Liver (tissue), 8 donors: ENCODE measurements at regions not wholly inside any gene's neighbourhood (a gene's known extent, or its start where the extent isn't known, plus 50 kb on each side); places are given as distances from the start of the nearest gene placed in this dataset.

ENCODE experiments used
- DNase-seq: peaks from one replicate; pipeline ENCODE4 v3.0.0-alpha.2; 2017; ENCODE audit warnings: low spot score
- H3K27ac ChIP-seq, 2 donors: one replicate each; pipeline ENCODE4 v1.7.0; 2013; ENCODE audit warnings: inconsistent platforms in 2 of 2, low read length in 2 of 2, control low read depth in 1 of 2, low read depth in 1 of 2, mild to moderate bottlenecking in 1 of 2
- H3K27me3 ChIP-seq, 4 donors: one replicate each; pipeline versions ENCODE4 v1.6.1 to v1.7.0; 2013; ENCODE audit warnings: low read length in 3 of 4, inconsistent platforms in 1 of 4, mild to moderate bottlenecking in 1 of 4, moderate library complexity in 1 of 4; ENCODE audit not compliant: control insufficient read depth in 4 of 4, insufficient read depth in 4 of 4
- H3K36me3 ChIP-seq, 4 donors: one replicate each; pipeline versions ENCODE4 v1.6.1 to v1.7.0; 2013; ENCODE audit warnings: low read length in 3 of 4, mild to moderate bottlenecking in 3 of 4, low read depth in 1 of 4, moderate library complexity in 1 of 4; ENCODE audit not compliant: control insufficient read depth in 4 of 4, insufficient read depth in 3 of 4
- H3K4me1 ChIP-seq, 4 donors: one replicate each; pipeline versions ENCODE4 v1.6.1 to v1.7.0; 2013; ENCODE audit warnings: low read length in 3 of 4, mild to moderate bottlenecking in 3 of 4, moderate library complexity in 1 of 4; ENCODE audit not compliant: control insufficient read depth in 4 of 4, insufficient read depth in 4 of 4
- H3K4me3 ChIP-seq, 3 donors: one replicate each; pipeline versions ENCODE4 v1.6.1 to v1.7.0; 2013; ENCODE audit warnings: low read length in 3 of 3, control low read depth in 1 of 3, low read depth in 1 of 3, mild to moderate bottlenecking in 1 of 3
- H3K9ac ChIP-seq, 2 donors: one replicate each; pipeline ENCODE4 v1.7.0; 2013; ENCODE audit warnings: low read length in 2 of 2, mild to moderate bottlenecking in 2 of 2, moderate library complexity in 2 of 2, control low read depth in 1 of 2, low read depth in 1 of 2
- H3K9me3 ChIP-seq, 4 donors: one replicate each; pipeline versions ENCODE4 v1.6.1 to v1.7.0; 2013; ENCODE audit warnings: low read length in 3 of 4; ENCODE audit not compliant: control insufficient read depth in 4 of 4
- ATF3 ChIP-seq: IDR thresholded peaks from 2 replicates; pipeline ENCODE4 v1.6.1; 2016; ENCODE audit warnings: antibody characterized with exemption
- CTCF ChIP-seq: fragments of 150-350 bp; IDR thresholded peaks from 2 replicates; pipeline ENCODE4 v1.5.1; 2017; ENCODE audit warnings: improper control_type of control experiment, low read depth, low read length; ENCODE audit not compliant: missing input control
- FOXA1 ChIP-seq: IDR thresholded peaks from 2 replicates; pipeline ENCODE4 v1.6.1; 2016; ENCODE audit warnings: antibody characterized with exemption
- FOXA2 ChIP-seq: IDR thresholded peaks from 2 replicates; pipeline ENCODE4 v1.6.1; 2016; ENCODE audit warnings: antibody characterized with exemption
- GABPA ChIP-seq, 2 donors: IDR thresholded peaks in 1 of 2; conservative IDR thresholded peaks in 1 of 2; 2 replicates each; pipeline ENCODE4 v1.6.1; 2016; ENCODE audit warnings: antibody characterized with exemption in 2 of 2, mild to moderate bottlenecking in 1 of 2, moderate library complexity in 1 of 2
- HNF4A ChIP-seq, 2 donors: conservative IDR thresholded peaks; 2 replicates each; pipeline ENCODE4 v1.6.1; 2016; ENCODE audit warnings: antibody characterized with exemption in 2 of 2, mild to moderate bottlenecking in 2 of 2
- HNF4G ChIP-seq: IDR thresholded peaks from 2 replicates; pipeline ENCODE4 v1.6.1; 2016; ENCODE audit warnings: antibody characterized with exemption
- JUND ChIP-seq, 2 donors: IDR thresholded peaks; 2 replicates each; pipeline ENCODE4 v1.6.1; 2016; ENCODE audit warnings: antibody characterized with exemption in 2 of 2
- NR2F2 ChIP-seq: IDR thresholded peaks from 2 replicates; pipeline ENCODE4 v1.6.1; 2016; ENCODE audit warnings: antibody characterized with exemption
- RAD21 ChIP-seq, 2 donors: IDR thresholded peaks; 2 replicates each; pipeline ENCODE4 v1.6.1; 2016; ENCODE audit warnings: antibody characterized with exemption in 2 of 2, mild to moderate bottlenecking in 2 of 2
- REST ChIP-seq: IDR thresholded peaks from 2 replicates; pipeline ENCODE4 v1.6.1; 2016; ENCODE audit warnings: antibody characterized with exemption, mild to moderate bottlenecking
- RXRA ChIP-seq, 2 donors: IDR thresholded peaks; 2 replicates each; pipeline ENCODE4 v1.6.1; 2017 to 2018; ENCODE audit warnings: antibody characterized with exemption in 2 of 2, mild to moderate bottlenecking in 1 of 2
- SP1 ChIP-seq: IDR thresholded peaks from 2 replicates; pipeline ENCODE4 v1.6.1; 2018; ENCODE audit warnings: antibody characterized with exemption, mild to moderate bottlenecking
- TAF1 ChIP-seq: conservative IDR thresholded peaks from 2 replicates; pipeline ENCODE4 v1.6.1; 2016; ENCODE audit warnings: antibody characterized with exemption, mild to moderate bottlenecking
- YY1 ChIP-seq: IDR thresholded peaks from 2 replicates; pipeline ENCODE4 v1.6.1; 2016; ENCODE audit warnings: antibody characterized with exemption, mild to moderate bottlenecking
- ZBTB33 ChIP-seq: IDR thresholded peaks from 2 replicates; pipeline ENCODE4 v1.6.1; 2016; ENCODE audit warnings: antibody characterized with exemption
- WGBS: extraction: QIAGEN DNeasy Blood & Tissue Kit; methylation state at CpG from one replicate; pipeline ENCODE4 v1.1.7; 2013; 5-methylcytosine and 5-hydroxymethylcytosine counted together
- donor health status: healthy.
- donor health status: healthy.
- donor health status: healthy.
- donor health status: healthy.
- donor health status: healthy.

- DNase-seq = no peak
- TF ChIP-seq RAD21 (IDR thresholded peaks at IDR 0.05) (no peak), RXRA (IDR thresholded peaks at IDR 0.05) (no peak), ATF3 (no peak), REST (no peak), JUND (IDR thresholded peaks at IDR 0.05) (no peak), NR2F2 (no peak), GABPA (IDR thresholded peaks at IDR 0.05 in 1 of 2, conservative IDR thresholded peaks at IDR 0.05 in 1 of 2) (no peak), CTCF (no peak), YY1 (no peak), HNF4G (no peak), FOXA2 (no peak), FOXA1 (no peak)
- WGBS = 82% methylated on average over 1 of the region's 1 CpG
- Histone ChIP-seq H3K4me1 (peaks cover 0 to 5% (median 3%) of the 10 kb centered on the region in 4 donors), H3K9me3 (peaks cover 0 to 7% (median 5%) of the 10 kb centered on the region in 4 donors), H3K4me3 (no peak overlapping the region), H3K27ac (no peak overlapping the region), H3K9ac (no peak overlapping the region), H3K36me3 (no peaks in the 10 kb centered on the region), H3K27me3 (no peaks in the 10 kb centered on the region)
Observed at GRCh38 chr13:50213526-50213925, 198.3 kb downstream of the KCNRG start.

- Histone ChIP-seq H3K4me1 (peaks cover 0 to 2% (median 0%) of the 10 kb centered on the region in 4 donors), H3K9ac (no peak overlapping the region), H3K9me3 (peaks cover 0 to 7% (median 5%) of the 10 kb centered on the region in 4 donors), H3K36me3 (no peaks in the 10 kb centered on the region), H3K27ac (no peak overlapping the region), H3K27me3 (no peaks in the 10 kb centered on the region), H3K4me3 (no peak overlapping the region)
- no peak for DNase-seq
- no peak for TF ChIP-seq SP1
- no peak for TF ChIP-seq RXRA (IDR thresholded peaks at IDR 0.05)
- TF ChIP-seq JUND (IDR thresholded peaks at IDR 0.05) = no peak
- TF ChIP-seq YY1 = no peak
- no peak for TF ChIP-seq TAF1
- TF ChIP-seq REST = no peak
- no peak for TF ChIP-seq ZBTB33
- TF ChIP-seq NR2F2 = no peak
- TF ChIP-seq HNF4A (conservative IDR thresholded peaks at IDR 0.05) = no peak
- no peak for TF ChIP-seq ATF3
Observed at GRCh38 chr13:50214514-50214913, 199.3 kb downstream of the KCNRG start.
